CD14-positive monocyte (primary cell): ENCODE measurements at regions not wholly inside any gene's neighbourhood (a gene's known extent, or its start where the extent isn't known, plus 50 kb on each side); places are given as distances from the start of the nearest gene placed in this dataset.

Source experiments
- DNase-seq, 3 donors: peaks; one replicate each; pipeline ENCODE4 v3.0.0-alpha.2; 2011 to 2022
- H2AFZ ChIP-seq: 2 replicates; pipeline ENCODE4 v1.6.0; 2012; ENCODE audit warnings: mild to moderate bottlenecking, low read depth, low read length, inconsistent platforms; ENCODE audit not compliant: insufficient read depth, poor library complexity, severe bottlenecking
- H3K27ac ChIP-seq, 2 donors: 1 replicate in 1 of 2; 2 replicates in 1 of 2; pipeline ENCODE4 v1.5.1; 2012 to 2013; ENCODE audit warnings: low read length in 2 of 2, control low read depth in 1 of 2, inconsistent platforms in 1 of 2, low read depth in 1 of 2, mild to moderate bottlenecking in 1 of 2
- H3K27me3 ChIP-seq, 2 donors: one replicate each; pipeline versions ENCODE4 v1.6.0 to v1.6.1; 2011 to 2013; ENCODE audit warnings: low read length in 2 of 2; ENCODE audit not compliant: control insufficient read depth in 2 of 2, insufficient read depth in 2 of 2
- H3K36me3 ChIP-seq, 2 donors: replicated peaks in 1 of 2; 1 replicate in 1 of 2; 2 replicates in 1 of 2; pipeline versions ENCODE4 v1.5.1 to v1.6.1; 2012 to 2013; ENCODE audit warnings: low read length in 2 of 2, control low read depth in 1 of 2, inconsistent platforms in 1 of 2, mild to moderate bottlenecking in 1 of 2; ENCODE audit not compliant: insufficient read depth in 2 of 2, control insufficient read depth in 1 of 2
- H3K4me1 ChIP-seq, 2 donors: 1 replicate in 1 of 2; 2 replicates in 1 of 2; pipeline versions ENCODE4 v1.5.1 to v1.6.1; 2012 to 2013; ENCODE audit warnings: low read length in 2 of 2, control low read depth in 1 of 2, inconsistent platforms in 1 of 2, mild to moderate bottlenecking in 1 of 2, moderate library complexity in 1 of 2; ENCODE audit not compliant: insufficient read depth in 2 of 2, control insufficient read depth in 1 of 2
- H3K4me2 ChIP-seq: replicated peaks from 2 replicates; pipeline ENCODE3; 2012; ENCODE audit warnings: low read length, moderate library complexity, mild to moderate bottlenecking; ENCODE audit not compliant: poor library complexity, severe bottlenecking; ENCODE audit errors: extremely low read depth
- H3K4me3 ChIP-seq, 3 experiments: fragments of 200-600 bp in 1 of 3; sonication (generic) in 1 of 3; replicated peaks in 1 of 3; 1 replicate in 2 of 3; 2 replicates in 1 of 3; pipeline ENCODE4 v1.5.1; 2011 to 2013; ENCODE audit warnings: low read length in 3 of 3, mild to moderate bottlenecking in 3 of 3, control low read depth in 2 of 3, low read depth in 2 of 3, inconsistent platforms in 1 of 3, moderate library complexity in 1 of 3
- H3K79me2 ChIP-seq: 2 replicates; pipeline ENCODE4 v1.6.0; 2012; ENCODE audit warnings: mild to moderate bottlenecking, control low read depth, inconsistent platforms, low read length, moderate library complexity; ENCODE audit not compliant: insufficient read depth
- H3K9ac ChIP-seq: 2 replicates; pipeline ENCODE4 v1.6.0; 2017; ENCODE audit warnings: low read length, mild to moderate bottlenecking; ENCODE audit not compliant: insufficient read depth, poor library complexity, severe bottlenecking
- H3K9me3 ChIP-seq, 2 donors: replicated peaks in 1 of 2; 1 replicate in 1 of 2; 2 replicates in 1 of 2; pipeline versions ENCODE4 v1.5.1 to v1.6.1; 2012 to 2013; ENCODE audit warnings: low read length in 2 of 2, control low read depth in 1 of 2; ENCODE audit not compliant: control insufficient read depth in 1 of 2, insufficient read depth in 1 of 2
- H4K20me1 ChIP-seq: 2 replicates; pipeline ENCODE4 v1.6.0; 2012; ENCODE audit warnings: mild to moderate bottlenecking, low read length, control low read depth, moderate library complexity; ENCODE audit not compliant: insufficient read depth
- H3K27ac Mint-ChIP-seq, 7 donors: one replicate each; pipeline ENCODE4 v1.8.0; 2020; ENCODE audit warnings: mild to moderate bottlenecking in 7 of 7, mixed read lengths in 7 of 7, moderate library complexity in 6 of 7, inconsistent platforms in 2 of 7
- H3K27me3 Mint-ChIP-seq, 3 donors: one replicate each; pipeline ENCODE4 v1.8.0; 2021 to 2022; ENCODE audit warnings: low read depth in 3 of 3, mild to moderate bottlenecking in 3 of 3, mixed read lengths in 3 of 3, moderate library complexity in 3 of 3, inconsistent platforms in 1 of 3
- H3K36me3 Mint-ChIP-seq, 2 donors: one replicate each; pipeline ENCODE4 v1.8.0; 2020; ENCODE audit warnings: mixed read lengths in 2 of 2, inconsistent platforms in 1 of 2, mild to moderate bottlenecking in 1 of 2
- H3K4me1 Mint-ChIP-seq: one replicate; pipeline ENCODE4 v1.8.0; 2020; ENCODE audit warnings: mild to moderate bottlenecking, mixed read lengths
- H3K4me3 Mint-ChIP-seq, 2 donors: one replicate each; pipeline ENCODE4 v1.8.0; 2020; ENCODE audit warnings: mild to moderate bottlenecking in 2 of 2, mixed read lengths in 2 of 2, moderate library complexity in 1 of 2
- H3K9me3 Mint-ChIP-seq, 7 donors: one replicate each; pipeline ENCODE4 v1.8.0; 2020 to 2022; ENCODE audit warnings: mixed read lengths in 7 of 7, mild to moderate bottlenecking in 6 of 7, moderate library complexity in 6 of 7, inconsistent platforms in 2 of 7
- CTCF ChIP-seq: fragments of 200-600 bp; IDR thresholded peaks from one replicate; pipeline ENCODE4 v1.8.0; 2022; ENCODE audit warnings: antibody characterized with exemption, mild to moderate bottlenecking
- WGBS: methylation state at CpG from one replicate; pipeline ENCODE4 v1.1.5; 2013; ENCODE audit warnings: missing lambda C conversion rate; ENCODE audit not compliant: insufficient coverage; 5-methylcytosine and 5-hydroxymethylcytosine counted together
- intact Hi-C, 2 donors: fragments of 100-400 bp; cut with micrococcal nuclease; formaldehyde crosslinking; loops; one replicate each; pipeline versions ENCODE4 v1.15.0 to v1.15.1; 2023

DNA sequence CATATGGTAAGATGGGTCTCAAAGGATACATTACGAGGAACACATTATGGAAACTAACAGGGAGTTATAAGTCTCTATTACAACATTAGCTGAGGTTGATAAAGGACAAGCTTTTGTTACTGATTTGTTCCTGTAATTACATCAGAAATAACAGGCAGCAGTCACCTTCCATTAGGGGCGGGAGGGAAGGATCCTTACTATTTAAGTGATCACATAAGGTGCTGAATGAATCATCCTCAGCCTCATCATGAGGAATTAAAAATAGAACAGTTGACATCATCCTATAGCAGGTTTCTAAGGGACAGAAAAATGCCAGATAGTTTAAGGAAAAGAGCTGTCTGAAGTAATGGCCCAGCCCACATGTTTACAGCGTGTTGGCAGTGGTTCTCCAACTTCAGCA, 86.9 kb upstream of the MGAT5 start:
- no peak for TF ChIP-seq CTCF
- whole genome bisulfite sequencing = no CpG with 5 or more reads among the region's 3 CpGs
- H3K9ac ChIP-seq = no peak overlapping the region
- H3K4me3 Mint-ChIP-seq = no peak overlapping the region
- H3K27ac Mint-ChIP-seq = peak overlapping the region in 1 of 7 donors; percentile 8
- peaks cover 2 to 11% of the 10 kb centered on the region in 2 donors for H3K36me3 Mint-ChIP-seq
- H3K27me3 ChIP-seq = no peaks in the 10 kb centered on the region
- no peaks in the 10 kb centered on the region for H3K9me3 ChIP-seq
- no peaks in the 10 kb centered on the region for H3K9me3 Mint-ChIP-seq
- H3K4me1 Mint-ChIP-seq = peaks cover 11% of the 10 kb centered on the region
- H3K27ac ChIP-seq = no peak overlapping the region
- H3K36me3 ChIP-seq = no peaks in the 10 kb centered on the region
- H3K27me3 Mint-ChIP-seq = peaks cover 0 to 2% (median 0%) of the 10 kb centered on the region in 3 donors
- H2AFZ ChIP-seq = no peak overlapping the region
- peaks cover 50% of the 10 kb centered on the region for H3K79me2 ChIP-seq
- H4K20me1 ChIP-seq = peaks cover 27% of the 10 kb centered on the region
- H3K4me1 ChIP-seq = no peaks in the 10 kb centered on the region
- H3K4me2 ChIP-seq = no peak overlapping the region
- no peak overlapping the region for H3K4me3 ChIP-seq
- intact Hi-C loops = no loop called here
- DNase-seq = no peak

- H3K36me3 ChIP-seq = no peaks in the 10 kb centered on the region
- H3K4me1 ChIP-seq = peaks cover 0 to under 1% of the 10 kb centered on the region in 2 donors
- no peak overlapping the region for H3K27ac Mint-ChIP-seq
- no peaks in the 10 kb centered on the region for H3K27me3 ChIP-seq
- WGBS = no CpG with 5 or more reads among the region's 3 CpGs
- no peak overlapping the region for H3K27ac ChIP-seq
- H3K9me3 Mint-ChIP-seq = no peaks in the 10 kb centered on the region
- no peak overlapping the region for H3K4me2 ChIP-seq
- no peaks in the 10 kb centered on the region for H3K9me3 ChIP-seq
- H2AFZ ChIP-seq = no peak overlapping the region
- no peak overlapping the region for H3K9ac ChIP-seq
- peaks cover 27% of the 10 kb centered on the region for H3K79me2 ChIP-seq
- no peak for DNase-seq
- no peaks in the 10 kb centered on the region for H3K27me3 Mint-ChIP-seq
- H3K4me3 Mint-ChIP-seq = no peak overlapping the region
- peaks cover 3 to 4% of the 10 kb centered on the region in 2 donors for H3K36me3 Mint-ChIP-seq
- H4K20me1 ChIP-seq = peaks cover 25% of the 10 kb centered on the region
- TF ChIP-seq CTCF = no peak
- no peak overlapping the region for H3K4me3 ChIP-seq
- intact Hi-C loops = no loop called here
- peaks cover 14% of the 10 kb centered on the region for H3K4me1 Mint-ChIP-seq
Observed at GRCh38 chr2:134169788-134170187, 84.1 kb upstream of the MGAT5 start.
